Epithelial cell of esophagus (primary cell): ENCODE measurements at regions not wholly inside any gene's neighbourhood (a gene's known extent, or its start where the extent isn't known, plus 50 kb on each side); places are given as distances from the start of the nearest gene placed in this dataset.
"Not testable (repeated sequence)": the region's sequence is repeated elsewhere in the genome, so short reads cannot be mapped to it uniquely, and the experiment has no call there.

ENCODE experiments used
- DNase-seq: peaks from one replicate; pipeline ENCODE4 v3.0.0; 2010; ENCODE audit warnings: low read depth
- H3K4me3 ChIP-seq: 2 replicates; pipeline ENCODE4 v1.5.1; 2011; ENCODE audit warnings: mild to moderate bottlenecking, low read length, control low read depth
- TF ChIP-seq, protein P1 (sequence below): IDR thresholded peaks from 2 replicates; pipeline ENCODE4 v1.5.1; 2011; ENCODE audit warnings: low read depth, mild to moderate bottlenecking, low read length, control low read depth, inconsistent platforms; ENCODE audit not compliant: insufficient read depth; ENCODE audit errors: missing control alignments

DNA sequence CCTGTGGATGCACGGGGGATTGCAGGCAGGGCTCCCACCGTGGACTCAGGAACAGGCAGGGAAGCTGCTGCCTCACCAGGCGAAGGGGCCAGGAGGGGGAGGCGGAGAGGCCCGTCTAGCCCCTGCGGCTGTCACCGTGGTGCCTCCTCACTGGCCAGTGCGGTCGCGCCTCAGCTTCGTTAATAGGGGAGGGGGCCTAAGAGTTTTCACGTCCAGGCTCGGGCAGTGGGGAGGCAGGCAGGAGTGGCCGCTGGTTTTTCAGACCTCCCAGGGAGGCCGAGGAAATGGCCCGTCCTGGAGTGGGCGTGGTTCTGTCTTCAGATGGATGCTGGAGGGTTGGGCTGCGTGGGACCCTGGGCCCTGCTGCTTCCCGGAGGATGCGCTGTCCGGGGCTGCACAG is 91.1 kb upstream of the B3GAT1 start:
- no peak for DNase-seq
- TF ChIP-seq, protein P1, sequence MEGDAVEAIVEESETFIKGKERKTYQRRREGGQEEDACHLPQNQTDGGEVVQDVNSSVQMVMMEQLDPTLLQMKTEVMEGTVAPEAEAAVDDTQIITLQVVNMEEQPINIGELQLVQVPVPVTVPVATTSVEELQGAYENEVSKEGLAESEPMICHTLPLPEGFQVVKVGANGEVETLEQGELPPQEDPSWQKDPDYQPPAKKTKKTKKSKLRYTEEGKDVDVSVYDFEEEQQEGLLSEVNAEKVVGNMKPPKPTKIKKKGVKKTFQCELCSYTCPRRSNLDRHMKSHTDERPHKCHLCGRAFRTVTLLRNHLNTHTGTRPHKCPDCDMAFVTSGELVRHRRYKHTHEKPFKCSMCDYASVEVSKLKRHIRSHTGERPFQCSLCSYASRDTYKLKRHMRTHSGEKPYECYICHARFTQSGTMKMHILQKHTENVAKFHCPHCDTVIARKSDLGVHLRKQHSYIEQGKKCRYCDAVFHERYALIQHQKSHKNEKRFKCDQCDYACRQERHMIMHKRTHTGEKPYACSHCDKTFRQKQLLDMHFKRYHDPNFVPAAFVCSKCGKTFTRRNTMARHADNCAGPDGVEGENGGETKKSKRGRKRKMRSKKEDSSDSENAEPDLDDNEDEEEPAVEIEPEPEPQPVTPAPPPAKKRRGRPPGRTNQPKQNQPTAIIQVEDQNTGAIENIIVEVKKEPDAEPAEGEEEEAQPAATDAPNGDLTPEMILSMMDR: no peak
- H3K4me3 ChIP-seq: no peak overlapping the region

DNA sequence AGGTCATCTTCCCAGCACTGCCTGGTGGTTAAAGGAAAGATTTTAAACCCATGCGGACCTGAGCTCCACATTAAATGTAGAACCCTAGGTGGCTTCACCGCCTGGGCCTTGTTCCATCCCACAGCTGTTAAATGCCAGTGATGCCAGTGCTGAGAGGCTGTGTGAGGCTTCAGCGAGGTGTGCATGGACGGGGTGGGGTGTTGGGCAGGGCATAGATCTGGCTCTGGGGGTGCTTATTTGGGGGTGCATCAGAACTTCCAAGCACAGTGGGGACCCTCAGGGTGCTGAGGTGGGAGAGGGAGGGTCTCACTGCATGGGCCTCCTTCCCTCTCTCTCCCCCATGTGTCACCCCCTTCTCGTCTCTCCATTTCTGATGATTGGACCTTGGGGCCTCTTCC is 90.1 kb upstream of the B3GAT1 start:
- TF ChIP-seq, protein P1: no peak
- no peak overlapping the region for H3K4me3 ChIP-seq
- DNase-seq: no peak

DNA sequence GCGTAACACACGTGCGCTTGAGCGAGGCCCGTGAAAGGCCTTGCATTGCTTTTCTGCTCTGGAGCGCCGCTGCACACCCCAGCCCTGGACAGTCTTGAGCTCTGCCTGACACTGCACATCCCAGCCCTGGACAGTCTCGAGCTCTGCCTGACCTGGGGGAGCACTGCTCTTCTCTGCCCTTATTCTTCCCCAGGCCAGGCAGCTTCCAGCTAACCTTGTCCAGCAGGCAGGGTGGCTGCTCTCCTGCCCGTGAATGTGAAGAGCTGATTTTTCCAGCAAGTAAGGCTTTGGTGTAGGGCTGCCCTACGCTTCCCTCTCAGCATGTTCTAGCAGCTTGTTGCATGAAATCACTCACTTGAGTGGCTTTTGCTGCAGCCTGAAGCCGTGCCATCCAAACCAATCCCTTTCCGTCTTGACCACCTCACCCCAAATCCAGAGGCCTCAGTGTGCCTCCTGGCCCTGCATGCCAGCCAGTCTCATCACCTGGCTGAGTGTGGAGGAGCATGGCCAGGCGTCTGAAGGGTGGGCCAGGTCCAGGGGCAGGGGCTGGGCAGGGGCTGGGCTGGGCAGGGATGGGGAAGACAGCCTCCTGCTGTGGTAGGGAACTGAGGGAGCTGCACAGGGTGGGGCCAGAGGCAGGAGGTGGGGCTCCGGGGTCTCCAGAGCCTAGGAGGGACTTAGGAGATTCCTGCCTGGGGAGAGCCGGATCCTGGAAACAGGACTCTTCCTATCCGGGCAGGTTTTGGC is 89.5 kb upstream of the B3GAT1 start:
- TF ChIP-seq, protein P1: no peak
- no peak overlapping the region for H3K4me3 ChIP-seq
- no peak for DNase-seq

DNA sequence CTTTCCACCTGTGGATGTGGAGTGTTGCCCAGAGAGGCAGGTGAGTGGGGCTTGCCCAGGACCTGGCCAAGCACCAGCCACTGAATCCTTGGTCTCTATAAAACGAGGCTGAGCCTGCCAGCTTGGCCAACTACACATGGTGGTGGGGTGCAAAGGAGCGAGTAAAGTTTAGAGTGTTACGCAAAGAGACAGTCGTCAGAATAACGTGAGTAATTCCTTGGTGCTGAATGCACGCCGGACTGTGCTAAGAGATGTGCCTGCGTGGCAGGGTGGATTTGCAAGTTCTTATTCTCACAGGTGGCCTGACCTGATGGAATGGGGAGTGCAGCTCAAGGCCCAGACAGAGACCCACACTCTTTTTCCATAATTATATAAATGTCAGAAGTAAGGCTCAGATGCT is 88.6 kb upstream of the B3GAT1 start:
- no peak for DNase-seq
- H3K4me3 ChIP-seq: no peak overlapping the region
- TF ChIP-seq, protein P1: no peak

DNA sequence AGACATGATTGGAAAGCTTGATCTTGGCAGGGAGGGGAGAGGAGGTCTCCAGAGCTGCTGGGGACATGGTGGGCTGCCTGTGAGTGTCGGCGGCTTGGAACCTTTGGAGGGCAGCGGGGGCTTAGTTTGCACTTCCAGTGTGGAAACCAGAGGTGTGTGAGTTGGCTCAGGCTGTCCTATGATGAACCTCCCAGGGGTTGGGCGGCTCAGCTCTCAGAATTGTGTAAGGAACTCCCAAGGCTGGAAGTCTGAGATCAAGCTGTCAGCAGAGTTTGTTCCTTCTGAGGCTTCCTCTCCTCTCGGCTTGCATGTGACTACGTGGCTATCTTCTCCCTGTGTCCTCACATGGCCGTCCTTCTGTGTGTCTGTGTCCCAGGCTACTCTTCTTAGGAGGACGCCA is 87.9 kb upstream of the B3GAT1 start:
- TF ChIP-seq, protein P1: no peak
- H3K4me3 ChIP-seq: no peak overlapping the region
- DNase-seq: no peak

DNA sequence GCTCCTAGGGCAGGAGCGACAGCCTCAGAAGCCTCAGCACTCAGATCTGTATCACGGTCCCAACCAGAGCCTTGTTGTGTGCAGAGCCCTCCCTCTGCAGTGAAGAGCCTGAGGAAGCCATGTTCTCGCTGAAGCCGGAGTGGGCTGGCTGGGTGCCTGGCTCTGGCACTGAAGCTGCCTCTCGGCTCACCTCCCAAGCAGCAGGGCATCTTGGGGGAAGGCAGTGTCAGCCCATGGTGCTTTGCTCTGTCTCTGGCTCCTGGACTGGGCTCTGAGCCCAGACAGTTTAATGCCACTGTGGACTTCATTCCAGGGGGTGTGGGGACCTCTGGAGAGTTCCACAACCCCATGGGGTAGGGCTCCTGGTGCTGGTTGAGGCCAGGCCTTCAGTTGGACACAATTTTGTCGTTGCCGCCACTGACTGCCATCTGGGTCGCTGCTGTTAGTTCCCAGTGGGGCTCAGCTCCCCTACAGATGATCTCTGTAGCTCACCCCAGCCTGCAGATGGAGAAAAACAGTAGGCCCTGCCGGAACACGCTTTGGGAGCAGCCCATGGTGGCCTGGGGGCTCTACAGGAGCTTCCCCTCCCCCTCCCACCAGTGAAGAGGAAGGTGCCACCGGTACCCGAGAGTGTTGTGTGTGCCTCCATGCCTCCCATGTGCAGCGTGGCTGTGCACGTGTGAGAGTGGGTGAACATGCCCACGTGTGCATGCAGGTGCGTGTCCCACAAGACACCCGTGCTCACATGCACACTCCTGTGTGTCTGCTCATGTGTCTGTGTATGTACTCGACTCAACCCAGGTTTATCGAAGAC is 86.5 kb upstream of the B3GAT1 start:
- H3K4me3 ChIP-seq: no peak overlapping the region
- TF ChIP-seq, protein P1: no peak
- DNase-seq: no peak

DNA sequence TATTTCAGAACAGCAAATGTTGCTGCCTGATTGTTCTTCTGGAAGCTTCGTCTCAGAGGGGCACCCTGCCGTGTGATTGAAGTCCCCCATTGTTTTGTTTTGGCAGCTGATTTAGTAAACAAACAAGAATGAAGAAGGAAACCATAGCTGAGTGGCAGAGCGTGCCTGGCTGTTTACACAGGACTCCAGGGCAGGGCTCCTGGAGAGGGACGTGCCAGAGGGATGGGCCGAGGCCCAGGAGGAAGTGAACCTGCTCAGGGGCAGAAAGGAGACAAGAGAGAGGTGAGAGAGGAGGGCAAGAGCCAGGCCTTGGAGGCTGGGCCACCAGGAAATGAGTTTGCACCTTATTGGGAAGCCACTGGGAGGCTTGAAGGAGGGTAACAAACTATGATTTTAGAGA is 85.5 kb upstream of the B3GAT1 start:
- no peak for DNase-seq
- no peak overlapping the region for H3K4me3 ChIP-seq
- TF ChIP-seq, protein P1: no peak

DNA sequence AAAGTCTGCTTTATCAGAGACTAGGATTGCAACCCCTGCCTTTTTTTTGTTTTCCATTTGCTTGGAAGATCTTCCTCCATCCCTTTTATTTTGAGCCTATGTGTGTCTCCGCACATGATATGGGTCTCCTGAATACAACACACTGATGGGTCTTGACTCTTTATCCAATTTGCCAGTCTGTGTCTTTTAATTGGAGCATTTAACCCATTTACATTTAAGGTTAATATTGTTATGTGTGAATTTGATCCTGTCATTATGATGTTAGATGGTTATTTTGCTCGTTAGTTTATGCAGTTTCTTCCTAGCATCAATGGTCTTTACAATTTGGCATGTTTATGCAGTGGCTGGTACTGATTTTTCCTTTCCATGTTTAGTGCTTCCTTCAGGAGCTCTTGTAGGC is 84.0 kb upstream of the B3GAT1 start:
- not testable (repeated sequence) for DNase-seq, H3K4me3 ChIP-seq

DNA sequence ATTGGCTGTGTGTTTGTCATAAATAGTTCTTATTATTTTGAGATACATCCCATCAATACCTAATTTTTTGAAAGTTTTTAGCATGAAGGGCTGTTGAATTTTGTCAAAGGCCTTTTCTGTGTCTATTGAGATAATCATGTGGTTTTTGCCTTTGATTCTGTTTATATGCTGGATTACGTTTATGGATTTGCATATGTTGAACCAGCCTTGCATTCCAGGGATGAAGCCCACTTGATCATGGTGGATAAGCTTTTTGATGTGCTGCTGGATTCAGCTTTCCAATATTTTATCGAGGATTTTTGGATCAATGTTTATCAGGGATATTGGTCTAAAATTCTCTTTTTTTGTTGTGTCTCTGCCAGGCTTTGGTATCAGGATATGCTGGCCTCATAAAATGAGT is 82.4 kb upstream of the B3GAT1 start:
- not testable (repeated sequence) for DNase-seq, H3K4me3 ChIP-seq

DNA sequence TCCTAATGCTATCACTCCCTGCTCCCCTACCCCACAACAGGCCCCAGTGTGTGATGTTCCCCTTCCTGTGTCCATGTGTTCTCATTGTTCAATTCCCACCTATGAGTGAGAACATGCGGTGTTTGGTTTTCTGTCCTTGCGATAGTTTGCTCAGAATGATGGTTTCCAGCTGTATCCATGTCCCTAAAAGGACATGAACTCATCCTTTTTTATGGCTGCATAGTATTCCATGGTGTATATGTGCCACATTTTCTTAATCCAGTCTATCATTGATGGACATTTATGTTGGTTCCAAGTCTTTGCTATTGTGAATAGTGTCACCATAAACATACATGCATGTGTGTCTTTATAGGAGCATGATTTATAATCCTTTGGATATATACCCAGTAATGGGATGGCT is 80.4 kb upstream of the B3GAT1 start:
- DNase-seq, H3K4me3 ChIP-seq: not testable (repeated sequence)
